Neural progenitor cell (in vitro differentiated cells): ENCODE measurements at regions not wholly inside any gene's neighbourhood (a gene's known extent, or its start where the extent isn't known, plus 50 kb on each side); places are given as distances from the start of the nearest gene placed in this dataset.

Experiments
- DNase-seq: peaks from one replicate; pipeline ENCODE4 v3.0.0-alpha.2; 2016; ENCODE audit warnings: low spot score
- H2AFZ ChIP-seq: fragments of 200-600 bp; sonication (generic); replicated peaks from 2 replicates; pipeline ENCODE4 v1.6.1; 2016; ENCODE audit warnings: antibody characterized with exemption
- H3F3A ChIP-seq: fragments of 200-600 bp; sonication (generic); 2 replicates; pipeline ENCODE4 v1.6.1; 2016; ENCODE audit warnings: antibody characterized with exemption, low read depth
- H3K27ac ChIP-seq: fragments of 200-600 bp; sonication (generic); 2 replicates; pipeline ENCODE4 v1.5.1; 2016; ENCODE audit warnings: mild to moderate bottlenecking
- H3K27me3 ChIP-seq: fragments of 200-600 bp; sonication (generic); 2 replicates; pipeline ENCODE4 v1.6.1; 2016; ENCODE audit warnings: mild to moderate bottlenecking, moderate library complexity
- H3K36me3 ChIP-seq: fragments of 200-600 bp; sonication (generic); 2 replicates; pipeline ENCODE4 v1.5.1; 2016
- H3K4me1 ChIP-seq: fragments of 200-600 bp; sonication (generic); 2 replicates; pipeline ENCODE4 v1.6.1; 2016; ENCODE audit warnings: mixed run types
- H3K4me2 ChIP-seq: fragments of 200-600 bp; sonication (generic); 2 replicates; pipeline ENCODE4 v1.6.1; 2016
- H3K4me3 ChIP-seq: fragments of 200-600 bp; sonication (generic); 2 replicates; pipeline ENCODE4 v1.5.1; 2016
- H3K79me2 ChIP-seq: fragments of 200-600 bp; sonication (generic); 2 replicates; pipeline ENCODE4 v1.6.1; 2016; ENCODE audit warnings: low read depth
- H3K9ac ChIP-seq: fragments of 200-600 bp; sonication (generic); 2 replicates; pipeline ENCODE4 v1.6.1; 2016
- H3K9me3 ChIP-seq: fragments of 200-600 bp; sonication (generic); 2 replicates; pipeline ENCODE4 v1.5.1; 2016; ENCODE audit warnings: low read depth
- H4K20me1 ChIP-seq: fragments of 200-600 bp; sonication (generic); 2 replicates; pipeline ENCODE4 v1.6.1; 2016; ENCODE audit warnings: low read depth
- H3K27ac Mint-ChIP-seq: 3 replicates; pipeline ENCODE4 v1.8.0; 2021; ENCODE audit warnings: mixed read lengths
- H3K27me3 Mint-ChIP-seq: 2 replicates; pipeline ENCODE4 v1.8.0; 2022; ENCODE audit warnings: low read depth, mild to moderate bottlenecking, inconsistent platforms, moderate library complexity, mixed read lengths; ENCODE audit not compliant: insufficient read depth
- H3K36me3 Mint-ChIP-seq: 3 replicates; pipeline ENCODE4 v1.8.0; 2021; ENCODE audit warnings: mixed read lengths
- H3K4me1 Mint-ChIP-seq: 3 replicates; pipeline ENCODE4 v1.8.0; 2021; ENCODE audit warnings: mixed read lengths
- H3K4me3 Mint-ChIP-seq: 3 replicates; pipeline ENCODE4 v1.8.0; 2021; ENCODE audit warnings: mild to moderate bottlenecking, moderate library complexity, mixed read lengths
- H3K9me3 Mint-ChIP-seq: 3 replicates; pipeline ENCODE4 v1.8.0; 2020; ENCODE audit warnings: mixed read lengths
- EZH2 ChIP-seq: fragments of 200-600 bp; sonication (generic); IDR thresholded peaks from 2 replicates; pipeline ENCODE4 v1.6.1; 2017; ENCODE audit warnings: antibody characterized with exemption, mild to moderate bottlenecking, moderate library complexity
- EZH2phosphoT487 ChIP-seq: fragments of 200-600 bp; sonication (generic); IDR thresholded peaks from 2 replicates; pipeline ENCODE4 v1.6.1; 2017; ENCODE audit warnings: antibody characterized with exemption
- TF ChIP-seq, protein P1 (sequence below): fragments of 200-600 bp; sonication (generic); IDR thresholded peaks from 2 replicates; pipeline ENCODE4 v1.5.1; 2017; ENCODE audit warnings: antibody characterized with exemption, mild to moderate bottlenecking

DNA sequence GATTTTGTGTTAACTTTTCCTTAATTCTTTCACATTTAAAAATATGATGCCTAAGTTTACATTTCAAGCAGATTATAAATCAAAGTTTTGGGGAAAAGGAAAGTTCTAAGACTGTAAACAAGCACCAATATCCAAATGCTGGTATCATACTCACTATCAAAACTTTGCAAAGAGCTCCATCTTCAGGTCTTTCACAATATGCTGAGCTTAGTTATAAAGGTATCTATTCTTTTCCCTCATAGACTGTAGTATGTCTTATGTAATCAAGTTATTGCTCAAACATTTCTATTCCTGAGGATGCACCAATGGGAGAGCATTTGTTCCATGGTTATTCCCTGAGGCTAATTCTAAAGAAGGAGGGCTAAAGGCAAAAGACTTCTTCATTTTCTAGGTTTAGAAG is 207.9 kb upstream of the FAM241A start:
- H2AFZ ChIP-seq: no peak overlapping the region
- Mint-ChIP-seq H3K27ac (no peak overlapping the region), H3K4me1 (peaks cover 5% of the 10 kb centered on the region), H3K4me3 (no peak overlapping the region), H3K27me3 (no peaks in the 10 kb centered on the region), H3K36me3 (no peaks in the 10 kb centered on the region), H3K9me3 (no peaks in the 10 kb centered on the region)
- peaks cover 12% of the 10 kb centered on the region for H3K4me1 ChIP-seq
- no peaks in the 10 kb centered on the region for H3F3A ChIP-seq
- no peaks in the 10 kb centered on the region for H3K36me3 ChIP-seq
- no peak overlapping the region for H3K9ac ChIP-seq
- H3K27me3 ChIP-seq: no peaks in the 10 kb centered on the region
- no peak overlapping the region for H3K4me3 ChIP-seq
- H3K4me2 ChIP-seq: no peak overlapping the region
- H3K27ac ChIP-seq: no peak overlapping the region
- no peaks in the 10 kb centered on the region for H3K9me3 ChIP-seq
- peak; percentile 13 for DNase-seq
- no peak for TF ChIP-seq EZH2phosphoT487
- TF ChIP-seq, protein P1, sequence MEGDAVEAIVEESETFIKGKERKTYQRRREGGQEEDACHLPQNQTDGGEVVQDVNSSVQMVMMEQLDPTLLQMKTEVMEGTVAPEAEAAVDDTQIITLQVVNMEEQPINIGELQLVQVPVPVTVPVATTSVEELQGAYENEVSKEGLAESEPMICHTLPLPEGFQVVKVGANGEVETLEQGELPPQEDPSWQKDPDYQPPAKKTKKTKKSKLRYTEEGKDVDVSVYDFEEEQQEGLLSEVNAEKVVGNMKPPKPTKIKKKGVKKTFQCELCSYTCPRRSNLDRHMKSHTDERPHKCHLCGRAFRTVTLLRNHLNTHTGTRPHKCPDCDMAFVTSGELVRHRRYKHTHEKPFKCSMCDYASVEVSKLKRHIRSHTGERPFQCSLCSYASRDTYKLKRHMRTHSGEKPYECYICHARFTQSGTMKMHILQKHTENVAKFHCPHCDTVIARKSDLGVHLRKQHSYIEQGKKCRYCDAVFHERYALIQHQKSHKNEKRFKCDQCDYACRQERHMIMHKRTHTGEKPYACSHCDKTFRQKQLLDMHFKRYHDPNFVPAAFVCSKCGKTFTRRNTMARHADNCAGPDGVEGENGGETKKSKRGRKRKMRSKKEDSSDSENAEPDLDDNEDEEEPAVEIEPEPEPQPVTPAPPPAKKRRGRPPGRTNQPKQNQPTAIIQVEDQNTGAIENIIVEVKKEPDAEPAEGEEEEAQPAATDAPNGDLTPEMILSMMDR: peak; percentile 51
- TF ChIP-seq EZH2: no peak
- no peaks in the 10 kb centered on the region for H4K20me1 ChIP-seq
- H3K79me2 ChIP-seq: no peaks in the 10 kb centered on the region

- Histone ChIP-seq H3K4me3 (no peak overlapping the region), H2AFZ (no peak overlapping the region), H3K4me2 (no peak overlapping the region), H3K9me3 (no peaks in the 10 kb centered on the region), H3K27me3 (no peaks in the 10 kb centered on the region), H3K36me3 (no peaks in the 10 kb centered on the region), H3F3A (no peaks in the 10 kb centered on the region), H3K4me1 (no peaks in the 10 kb centered on the region), H4K20me1 (no peaks in the 10 kb centered on the region), H3K27ac (no peak overlapping the region), H3K79me2 (no peaks in the 10 kb centered on the region), H3K9ac (no peak overlapping the region)
- Mint-ChIP-seq H3K4me3 (no peak overlapping the region), H3K27me3 (no peaks in the 10 kb centered on the region), H3K27ac (no peak overlapping the region), H3K4me1 (peaks cover 5% of the 10 kb centered on the region), H3K9me3 (no peaks in the 10 kb centered on the region), H3K36me3 (no peaks in the 10 kb centered on the region)
- DNase-seq: peak; percentile 25
- TF ChIP-seq EZH2 (no peak), EZH2phosphoT487 (no peak)
- TF ChIP-seq, protein P1: no peak
Observed at GRCh38 chr4:111941957-111942356, 203.3 kb upstream of the FAM241A start.

DNA sequence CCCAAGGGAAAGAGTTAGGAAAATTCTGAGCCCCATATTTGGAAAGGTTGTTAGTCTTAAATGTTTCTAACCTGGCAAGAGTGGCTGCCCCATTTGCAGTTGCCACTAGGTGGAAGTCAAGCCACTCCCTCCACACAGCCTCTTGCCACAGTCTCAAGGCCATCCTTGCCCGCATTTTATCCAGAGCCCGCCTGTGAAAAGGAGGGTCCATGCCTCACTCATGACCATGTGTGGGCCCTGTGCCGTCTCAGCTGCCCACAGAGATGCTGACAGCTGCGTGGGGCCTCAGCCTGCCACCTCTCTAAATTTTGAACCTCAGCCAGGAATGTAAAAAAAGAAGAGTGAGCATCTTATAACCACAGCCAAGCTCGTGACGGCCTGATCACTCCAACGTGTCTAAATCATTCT is 201.5 kb upstream of the FAM241A start:
- peaks cover 5% of the 10 kb centered on the region for H3K4me1 Mint-ChIP-seq
- no peaks in the 10 kb centered on the region for H3K36me3 Mint-ChIP-seq
- Histone ChIP-seq H3K27me3 (no peaks in the 10 kb centered on the region), H3K36me3 (no peaks in the 10 kb centered on the region), H4K20me1 (no peaks in the 10 kb centered on the region), H3K4me1 (no peaks in the 10 kb centered on the region), H3K79me2 (no peaks in the 10 kb centered on the region), H3K4me3 (no peak overlapping the region), H2AFZ (no peak overlapping the region), H3K27ac (no peak overlapping the region), H3K9me3 (no peaks in the 10 kb centered on the region), H3K9ac (no peak overlapping the region), H3F3A (no peaks in the 10 kb centered on the region), H3K4me2 (no peak overlapping the region)
- H3K27me3 Mint-ChIP-seq: no peaks in the 10 kb centered on the region
- H3K27ac Mint-ChIP-seq: no peak overlapping the region
- no peak overlapping the region for H3K4me3 Mint-ChIP-seq
- DNase-seq: peak; percentile 77
- no peaks in the 10 kb centered on the region for H3K9me3 Mint-ChIP-seq
- TF ChIP-seq EZH2: no peak
- TF ChIP-seq, protein P1: peak; percentile 72

DNA sequence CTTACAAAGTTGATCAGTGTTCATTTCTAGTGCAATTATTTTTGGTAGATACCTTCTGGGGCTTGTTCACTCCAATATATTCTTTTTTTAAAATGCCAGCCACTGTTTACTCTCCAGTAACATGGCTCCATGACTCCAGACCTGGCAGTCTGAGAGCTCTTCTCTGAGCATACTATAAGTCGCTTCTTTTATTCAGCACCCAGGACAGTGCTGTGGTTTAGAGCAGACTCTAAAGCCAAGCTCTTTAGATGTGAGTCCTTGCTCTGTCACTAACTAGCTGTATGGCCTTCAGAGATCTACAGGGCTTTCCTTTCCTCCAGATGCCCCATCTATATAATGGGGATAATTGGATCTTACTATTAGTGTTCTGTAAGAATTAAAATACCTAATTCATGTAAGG is 200.2 kb upstream of the FAM241A start:
- TF ChIP-seq EZH2phosphoT487: no peak
- TF ChIP-seq, protein P1: no peak
- no peak for TF ChIP-seq EZH2
- H4K20me1 ChIP-seq: no peaks in the 10 kb centered on the region
- Mint-ChIP-seq H3K27ac (no peak overlapping the region), H3K36me3 (no peaks in the 10 kb centered on the region), H3K4me1 (peaks cover 5% of the 10 kb centered on the region), H3K9me3 (peaks cover 4% of the 10 kb centered on the region), H3K4me3 (no peak overlapping the region), H3K27me3 (peaks cover 2% of the 10 kb centered on the region)
- no peaks in the 10 kb centered on the region for H3K4me1 ChIP-seq
- H3K27ac ChIP-seq: no peak overlapping the region
- H2AFZ ChIP-seq: no peak overlapping the region
- no peaks in the 10 kb centered on the region for H3F3A ChIP-seq
- DNase-seq: peak; percentile 9
- H3K4me2 ChIP-seq: no peak overlapping the region
- no peaks in the 10 kb centered on the region for H3K9me3 ChIP-seq
- no peak overlapping the region for H3K4me3 ChIP-seq
- no peaks in the 10 kb centered on the region for H3K36me3 ChIP-seq
- no peak overlapping the region for H3K9ac ChIP-seq
- H3K27me3 ChIP-seq: no peaks in the 10 kb centered on the region
- no peaks in the 10 kb centered on the region for H3K79me2 ChIP-seq
